Liver (tissue), 8 donors: ENCODE measurements at regions not wholly inside any gene's neighbourhood (a gene's known extent, or its start where the extent isn't known, plus 50 kb on each side); places are given as distances from the start of the nearest gene placed in this dataset.

ENCODE experiments used
- DNase-seq: peaks from one replicate; pipeline ENCODE4 v3.0.0-alpha.2; 2017; ENCODE audit warnings: low spot score
- H3K27ac ChIP-seq, 2 donors: one replicate each; pipeline ENCODE4 v1.7.0; 2013; ENCODE audit warnings: inconsistent platforms in 2 of 2, low read length in 2 of 2, control low read depth in 1 of 2, low read depth in 1 of 2, mild to moderate bottlenecking in 1 of 2
- H3K27me3 ChIP-seq, 4 donors: one replicate each; pipeline versions ENCODE4 v1.6.1 to v1.7.0; 2013; ENCODE audit warnings: low read length in 3 of 4, inconsistent platforms in 1 of 4, mild to moderate bottlenecking in 1 of 4, moderate library complexity in 1 of 4; ENCODE audit not compliant: control insufficient read depth in 4 of 4, insufficient read depth in 4 of 4
- H3K36me3 ChIP-seq, 4 donors: one replicate each; pipeline versions ENCODE4 v1.6.1 to v1.7.0; 2013; ENCODE audit warnings: low read length in 3 of 4, mild to moderate bottlenecking in 3 of 4, low read depth in 1 of 4, moderate library complexity in 1 of 4; ENCODE audit not compliant: control insufficient read depth in 4 of 4, insufficient read depth in 3 of 4
- H3K4me1 ChIP-seq, 4 donors: one replicate each; pipeline versions ENCODE4 v1.6.1 to v1.7.0; 2013; ENCODE audit warnings: low read length in 3 of 4, mild to moderate bottlenecking in 3 of 4, moderate library complexity in 1 of 4; ENCODE audit not compliant: control insufficient read depth in 4 of 4, insufficient read depth in 4 of 4
- H3K4me3 ChIP-seq, 3 donors: one replicate each; pipeline versions ENCODE4 v1.6.1 to v1.7.0; 2013; ENCODE audit warnings: low read length in 3 of 3, control low read depth in 1 of 3, low read depth in 1 of 3, mild to moderate bottlenecking in 1 of 3
- H3K9ac ChIP-seq, 2 donors: one replicate each; pipeline ENCODE4 v1.7.0; 2013; ENCODE audit warnings: low read length in 2 of 2, mild to moderate bottlenecking in 2 of 2, moderate library complexity in 2 of 2, control low read depth in 1 of 2, low read depth in 1 of 2
- H3K9me3 ChIP-seq, 4 donors: one replicate each; pipeline versions ENCODE4 v1.6.1 to v1.7.0; 2013; ENCODE audit warnings: low read length in 3 of 4; ENCODE audit not compliant: control insufficient read depth in 4 of 4
- ATF3 ChIP-seq: IDR thresholded peaks from 2 replicates; pipeline ENCODE4 v1.6.1; 2016; ENCODE audit warnings: antibody characterized with exemption
- FOXA1 ChIP-seq: IDR thresholded peaks from 2 replicates; pipeline ENCODE4 v1.6.1; 2016; ENCODE audit warnings: antibody characterized with exemption
- FOXA2 ChIP-seq: IDR thresholded peaks from 2 replicates; pipeline ENCODE4 v1.6.1; 2016; ENCODE audit warnings: antibody characterized with exemption
- HNF4G ChIP-seq: IDR thresholded peaks from 2 replicates; pipeline ENCODE4 v1.6.1; 2016; ENCODE audit warnings: antibody characterized with exemption
- JUND ChIP-seq, 2 donors: IDR thresholded peaks; 2 replicates each; pipeline ENCODE4 v1.6.1; 2016; ENCODE audit warnings: antibody characterized with exemption in 2 of 2
- NR2F2 ChIP-seq: IDR thresholded peaks from 2 replicates; pipeline ENCODE4 v1.6.1; 2016; ENCODE audit warnings: antibody characterized with exemption
- RAD21 ChIP-seq, 2 donors: IDR thresholded peaks; 2 replicates each; pipeline ENCODE4 v1.6.1; 2016; ENCODE audit warnings: antibody characterized with exemption in 2 of 2, mild to moderate bottlenecking in 2 of 2
- REST ChIP-seq: IDR thresholded peaks from 2 replicates; pipeline ENCODE4 v1.6.1; 2016; ENCODE audit warnings: antibody characterized with exemption, mild to moderate bottlenecking
- RXRA ChIP-seq, 2 donors: IDR thresholded peaks; 2 replicates each; pipeline ENCODE4 v1.6.1; 2017 to 2018; ENCODE audit warnings: antibody characterized with exemption in 2 of 2, mild to moderate bottlenecking in 1 of 2
- SP1 ChIP-seq: IDR thresholded peaks from 2 replicates; pipeline ENCODE4 v1.6.1; 2018; ENCODE audit warnings: antibody characterized with exemption, mild to moderate bottlenecking
- YY1 ChIP-seq: IDR thresholded peaks from 2 replicates; pipeline ENCODE4 v1.6.1; 2016; ENCODE audit warnings: antibody characterized with exemption, mild to moderate bottlenecking
- ZBTB33 ChIP-seq: IDR thresholded peaks from 2 replicates; pipeline ENCODE4 v1.6.1; 2016; ENCODE audit warnings: antibody characterized with exemption
- WGBS: extraction: QIAGEN DNeasy Blood & Tissue Kit; methylation state at CpG from one replicate; pipeline ENCODE4 v1.1.7; 2013; 5-methylcytosine and 5-hydroxymethylcytosine counted together
- TF ChIP-seq, protein P1 (sequence below): fragments of 150-350 bp; IDR thresholded peaks from 2 replicates; pipeline ENCODE4 v1.5.1; 2017; ENCODE audit warnings: improper control_type of control experiment, low read depth, low read length; ENCODE audit not compliant: missing input control
- TF ChIP-seq, protein P2 (sequence below): IDR thresholded peaks from 2 replicates; pipeline ENCODE4 v1.6.1; 2016; ENCODE audit warnings: antibody characterized with exemption
- donor health status: healthy.
- donor health status: healthy.
- donor health status: healthy.
- donor health status: healthy.
- donor health status: healthy.

DNA sequence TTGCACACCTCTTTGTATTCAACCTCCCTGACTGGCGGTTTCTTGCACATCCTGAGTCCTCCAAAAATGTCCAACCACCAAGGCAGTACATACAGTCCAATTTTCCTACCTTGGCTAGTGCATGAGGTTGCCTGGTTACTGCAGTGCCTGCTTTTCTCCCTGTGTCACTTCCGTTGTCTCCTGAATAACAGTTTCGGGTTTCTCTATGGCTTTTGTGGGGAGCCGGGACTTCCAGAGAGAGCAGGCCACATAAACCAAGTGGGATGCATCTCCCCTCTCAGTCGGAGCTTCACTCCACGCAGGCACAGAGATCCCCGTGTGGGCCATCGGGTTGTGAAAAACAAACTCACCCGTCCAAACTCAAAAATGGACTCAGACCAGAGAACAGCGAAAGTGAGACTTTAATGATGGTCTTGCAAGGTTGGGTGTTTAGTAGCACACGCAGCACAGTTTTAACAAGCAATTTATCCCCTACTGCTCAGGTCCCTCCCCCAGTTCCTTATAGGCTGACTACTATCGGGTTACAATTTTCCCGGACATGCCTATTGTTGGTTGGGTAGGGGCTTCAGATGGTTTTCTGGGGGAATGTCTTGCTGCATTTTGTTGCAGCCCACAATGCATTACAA is 173.1 kb downstream of the POU4F1 start:
- Histone ChIP-seq H3K9me3 (no peaks in the 10 kb centered on the region), H3K4me1 (peaks cover 4 to 28% (median 10%) of the 10 kb centered on the region in 4 donors), H3K9ac (no peak overlapping the region), H3K27me3 (no peaks in the 10 kb centered on the region), H3K36me3 (no peaks in the 10 kb centered on the region), H3K27ac (no peak overlapping the region), H3K4me3 (no peak overlapping the region)
- TF ChIP-seq YY1 (no peak), SP1 (no peak), NR2F2 (no peak), RXRA (IDR thresholded peaks at IDR 0.05) (no peak)
- TF ChIP-seq, protein P1, sequence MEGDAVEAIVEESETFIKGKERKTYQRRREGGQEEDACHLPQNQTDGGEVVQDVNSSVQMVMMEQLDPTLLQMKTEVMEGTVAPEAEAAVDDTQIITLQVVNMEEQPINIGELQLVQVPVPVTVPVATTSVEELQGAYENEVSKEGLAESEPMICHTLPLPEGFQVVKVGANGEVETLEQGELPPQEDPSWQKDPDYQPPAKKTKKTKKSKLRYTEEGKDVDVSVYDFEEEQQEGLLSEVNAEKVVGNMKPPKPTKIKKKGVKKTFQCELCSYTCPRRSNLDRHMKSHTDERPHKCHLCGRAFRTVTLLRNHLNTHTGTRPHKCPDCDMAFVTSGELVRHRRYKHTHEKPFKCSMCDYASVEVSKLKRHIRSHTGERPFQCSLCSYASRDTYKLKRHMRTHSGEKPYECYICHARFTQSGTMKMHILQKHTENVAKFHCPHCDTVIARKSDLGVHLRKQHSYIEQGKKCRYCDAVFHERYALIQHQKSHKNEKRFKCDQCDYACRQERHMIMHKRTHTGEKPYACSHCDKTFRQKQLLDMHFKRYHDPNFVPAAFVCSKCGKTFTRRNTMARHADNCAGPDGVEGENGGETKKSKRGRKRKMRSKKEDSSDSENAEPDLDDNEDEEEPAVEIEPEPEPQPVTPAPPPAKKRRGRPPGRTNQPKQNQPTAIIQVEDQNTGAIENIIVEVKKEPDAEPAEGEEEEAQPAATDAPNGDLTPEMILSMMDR, result no peak
- TF ChIP-seq, protein P2, sequence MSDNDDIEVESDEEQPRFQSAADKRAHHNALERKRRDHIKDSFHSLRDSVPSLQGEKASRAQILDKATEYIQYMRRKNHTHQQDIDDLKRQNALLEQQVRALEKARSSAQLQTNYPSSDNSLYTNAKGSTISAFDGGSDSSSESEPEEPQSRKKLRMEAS, result no peak
- WGBS, result 92% methylated on average over 13 of the region's 13 CpGs
- DNase-seq, result no peak

DNA sequence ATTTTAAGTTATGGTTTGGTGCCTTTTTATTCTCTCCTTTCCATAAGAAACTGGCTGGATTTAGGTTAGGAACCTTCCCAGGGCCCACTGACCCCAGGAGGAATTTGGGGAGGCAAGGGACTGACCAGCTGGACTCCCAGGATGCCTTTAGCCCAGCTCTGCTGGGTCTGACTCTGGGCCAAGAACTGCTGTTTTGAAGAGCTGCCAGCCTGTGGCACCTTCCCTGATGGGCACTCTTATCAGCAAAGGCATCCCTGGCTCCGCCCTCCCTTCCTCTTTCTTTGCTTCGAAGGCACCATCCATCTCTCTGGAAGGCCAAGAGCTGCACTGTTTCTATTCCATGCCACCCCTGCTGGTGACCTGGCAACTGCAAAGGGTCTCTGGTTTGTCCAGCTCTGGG is 174.7 kb downstream of the POU4F1 start:
- Histone ChIP-seq H3K9me3 (no peaks in the 10 kb centered on the region), H3K36me3 (no peaks in the 10 kb centered on the region), H3K4me3 (no peak overlapping the region), H3K27ac (no peak overlapping the region), H3K9ac (no peak overlapping the region), H3K4me1 (peaks cover 4 to 26% (median 10%) of the 10 kb centered on the region in 4 donors), H3K27me3 (no peaks in the 10 kb centered on the region)
- 63% methylated on average over 2 of the region's 2 CpGs for WGBS
- TF ChIP-seq YY1, result no peak
- no peak for TF ChIP-seq ZBTB33
- TF ChIP-seq, protein P2, result no peak
- no peak for TF ChIP-seq RAD21 (IDR thresholded peaks at IDR 0.05)
- TF ChIP-seq JUND (IDR thresholded peaks at IDR 0.05), result no peak
- TF ChIP-seq HNF4G, result no peak
- TF ChIP-seq REST, result no peak
- TF ChIP-seq FOXA1, result no peak
- TF ChIP-seq, protein P1, result no peak
- TF ChIP-seq ATF3, result no peak
- no peak for TF ChIP-seq NR2F2
- no peak for TF ChIP-seq SP1
- TF ChIP-seq FOXA2, result no peak
- no peak for DNase-seq
